ENCODE measurements at regions not wholly inside any gene's neighbourhood (a gene's known extent, or its start where the extent isn't known, plus 50 kb on each side); places are given as distances from the start of the nearest gene placed in this dataset.

- TF ChIP-seq HNF4A (conservative IDR thresholded peaks at IDR 0.05) (no peak), ATF3 (IDR thresholded peaks at IDR 0.05) (no peak), CTCF (IDR thresholded peaks at IDR 0.05; ENCODE audit: low read depth, low read length, missing input control) (no peak)
- no peak overlapping the region for H3K9ac ChIP-seq (ENCODE audit: low read depth in 1 of 2, low read length in 2 of 2)
- peaks cover 0 to 4% (median 1%) of the 10 kb centered on the region in 4 donors for H3K27me3 ChIP-seq (ENCODE audit: control insufficient read depth in 4 of 4, insufficient read depth in 4 of 4, low read length in 3 of 4)
- H3K9me3 ChIP-seq (ENCODE audit: control insufficient read depth in 4 of 4, low read length in 3 of 4), result no peaks in the 10 kb centered on the region
- no peak overlapping the region for H3K27ac ChIP-seq (ENCODE audit: low read depth in 1 of 2, low read length in 2 of 2)
- DNase-seq (ENCODE audit: low spot score), result no peak
- H3K4me3 ChIP-seq (ENCODE audit: low read depth in 1 of 3, low read length in 3 of 3), result no peak overlapping the region
- peaks cover 0 to 3% (median 0%) of the 10 kb centered on the region in 4 donors for H3K4me1 ChIP-seq (ENCODE audit: control insufficient read depth in 4 of 4, insufficient read depth in 4 of 4, low read length in 3 of 4)
- WGBS, result 85% methylated on average over 9 of the region's 9 CpGs
- H3K36me3 ChIP-seq (ENCODE audit: control insufficient read depth in 4 of 4, insufficient read depth in 3 of 4, low read depth in 1 of 4, low read length in 3 of 4), result no peaks in the 10 kb centered on the region
Measured at GRCh38 chr2:176491172-176491904, 222.1 kb downstream of the MTX2 start.

GRCh38 chr2:176492583-176492982, 223.3 kb downstream of the MTX2 start:
- Histone ChIP-seq H3K4me3 (ENCODE audit: low read depth in 1 of 3, low read length in 3 of 3) (no peak overlapping the region), H3K4me1 (ENCODE audit: control insufficient read depth in 4 of 4, insufficient read depth in 4 of 4, low read length in 3 of 4) (peaks cover 0 to 3% (median 0%) of the 10 kb centered on the region in 4 donors), H3K36me3 (ENCODE audit: control insufficient read depth in 4 of 4, insufficient read depth in 3 of 4, low read depth in 1 of 4, low read length in 3 of 4) (no peaks in the 10 kb centered on the region), H3K27ac (ENCODE audit: low read depth in 1 of 2, low read length in 2 of 2) (no peak overlapping the region), H3K9me3 (ENCODE audit: control insufficient read depth in 4 of 4, low read length in 3 of 4) (no peaks in the 10 kb centered on the region), H3K9ac (ENCODE audit: low read depth in 1 of 2, low read length in 2 of 2) (no peak overlapping the region), H3K27me3 (ENCODE audit: control insufficient read depth in 4 of 4, insufficient read depth in 4 of 4, low read length in 3 of 4) (peaks cover 0 to 4% (median 1%) of the 10 kb centered on the region in 4 donors)
- 80% methylated on average over 1 of the region's 1 CpG for WGBS
- TF ChIP-seq HNF4A (conservative IDR thresholded peaks at IDR 0.05) (no peak), RAD21 (IDR thresholded peaks at IDR 0.05) (no peak), SP1 (IDR thresholded peaks at IDR 0.05) (no peak), REST (IDR thresholded peaks at IDR 0.05) (no peak), RXRA (IDR thresholded peaks at IDR 0.05) (no peak)
- no peak for DNase-seq (ENCODE audit: low spot score)

- DNase-seq (ENCODE audit: low spot score), result no peak
- Histone ChIP-seq H3K36me3 (ENCODE audit: control insufficient read depth in 4 of 4, insufficient read depth in 3 of 4, low read depth in 1 of 4, low read length in 3 of 4) (no peaks in the 10 kb centered on the region), H3K9me3 (ENCODE audit: control insufficient read depth in 4 of 4, low read length in 3 of 4) (no peaks in the 10 kb centered on the region), H3K27me3 (ENCODE audit: control insufficient read depth in 4 of 4, insufficient read depth in 4 of 4, low read length in 3 of 4) (peaks cover 0 to 4% (median 1%) of the 10 kb centered on the region in 4 donors), H3K9ac (ENCODE audit: low read depth in 1 of 2, low read length in 2 of 2) (no peak overlapping the region), H3K4me3 (ENCODE audit: low read depth in 1 of 3, low read length in 3 of 3) (no peak overlapping the region), H3K4me1 (ENCODE audit: control insufficient read depth in 4 of 4, insufficient read depth in 4 of 4, low read length in 3 of 4) (peaks cover 0 to 3% (median 0%) of the 10 kb centered on the region in 4 donors), H3K27ac (ENCODE audit: low read depth in 1 of 2, low read length in 2 of 2) (no peak overlapping the region)
- WGBS, result 94% methylated on average over 7 of the region's 7 CpGs
- TF ChIP-seq MAX (IDR thresholded peaks at IDR 0.05), result no peak
- no peak for TF ChIP-seq TAF1 (conservative IDR thresholded peaks at IDR 0.05)
- no peak for TF ChIP-seq ZBTB33 (IDR thresholded peaks at IDR 0.05)
- TF ChIP-seq REST (IDR thresholded peaks at IDR 0.05), result no peak
- no peak for TF ChIP-seq FOXA1 (IDR thresholded peaks at IDR 0.05)
- no peak for TF ChIP-seq GABPA (IDR thresholded peaks at IDR 0.05 in 1 of 2, conservative IDR thresholded peaks at IDR 0.05 in 1 of 2)
- no peak for TF ChIP-seq JUND (IDR thresholded peaks at IDR 0.05)
- TF ChIP-seq RAD21 (IDR thresholded peaks at IDR 0.05), result no peak
- no peak for TF ChIP-seq HNF4G (IDR thresholded peaks at IDR 0.05)
- no peak for TF ChIP-seq RXRA (IDR thresholded peaks at IDR 0.05)
Measured at GRCh38 chr2:176493226-176493825, 224.1 kb downstream of the MTX2 start.
